22Rv1 (cell line): ENCODE measurements at regions not wholly inside any gene's neighbourhood (a gene's known extent, or its start where the extent isn't known, plus 50 kb on each side); places are given as distances from the start of the nearest gene placed in this dataset.

ENCODE experiments used
- H3K27ac ChIP-seq: fragments of 450-650 bp; 2 replicates; pipeline ENCODE4 v1.5.1; 2017
- CTCF ChIP-seq: fragments of 450-650 bp; IDR thresholded peaks from 2 replicates; pipeline ENCODE4 v1.5.1; 2017; ENCODE audit warnings: mild to moderate bottlenecking
- ZFX ChIP-seq: fragments of 450-650 bp; IDR thresholded peaks from 2 replicates; pipeline ENCODE4 v1.6.1; 2017; ENCODE audit warnings: antibody characterized with exemption, borderline replicate concordance

- no peak overlapping the region for H3K27ac ChIP-seq
- no peak for TF ChIP-seq ZFX
- TF ChIP-seq CTCF: no peak
These were observed 83.9 kb upstream of the IGFBP3 start for GRCh38 chr7:46004965-46005364.

DNA sequence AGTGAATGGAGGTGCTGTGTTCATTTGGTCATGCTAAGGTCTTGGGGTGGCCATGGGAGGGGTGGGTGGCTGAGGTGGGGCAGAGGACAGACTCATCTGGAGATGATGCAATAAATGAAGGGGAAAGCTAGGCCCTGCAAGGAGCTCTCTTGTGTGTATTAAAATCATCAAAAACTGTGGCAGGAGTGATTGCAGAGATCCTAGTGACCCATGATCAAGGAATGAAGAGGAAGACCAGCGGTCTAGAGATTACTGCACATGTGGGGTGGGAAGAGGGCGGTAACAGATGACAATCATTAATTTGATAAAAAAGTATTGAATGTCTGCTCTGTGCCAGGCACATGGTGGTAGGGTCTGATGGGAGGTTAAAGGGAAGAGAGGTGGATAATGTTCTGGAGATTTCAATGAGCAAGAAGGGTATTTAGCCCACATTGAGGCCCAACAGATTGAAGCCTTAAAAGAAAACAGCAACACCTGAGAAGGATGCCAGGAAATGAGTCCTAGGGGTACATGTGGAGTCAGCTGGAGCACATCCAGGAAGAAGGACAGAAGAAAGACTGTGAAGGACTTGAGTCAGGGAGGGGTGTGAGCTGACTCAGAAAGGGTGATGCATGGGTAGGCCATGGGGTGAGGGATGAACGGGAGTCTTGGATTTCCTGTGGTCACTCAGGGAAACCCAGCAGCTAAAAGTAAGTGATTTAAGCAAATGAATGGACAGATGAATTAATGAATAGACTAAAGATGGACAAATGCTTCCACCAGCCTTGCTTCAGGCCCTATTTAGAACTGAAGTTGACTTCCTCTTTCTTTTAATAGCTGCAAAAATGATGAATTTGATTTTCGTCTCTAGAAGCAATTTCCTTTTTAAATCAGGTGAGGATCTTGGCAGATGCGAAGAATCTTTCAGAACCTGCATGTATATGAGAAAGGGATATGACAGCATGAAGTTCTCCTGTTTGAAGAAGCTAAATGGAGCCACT, 83.1 kb upstream of the IGFBP3 start:
- no peak overlapping the region for H3K27ac ChIP-seq
- no peak for TF ChIP-seq CTCF
- no peak for TF ChIP-seq ZFX

DNA sequence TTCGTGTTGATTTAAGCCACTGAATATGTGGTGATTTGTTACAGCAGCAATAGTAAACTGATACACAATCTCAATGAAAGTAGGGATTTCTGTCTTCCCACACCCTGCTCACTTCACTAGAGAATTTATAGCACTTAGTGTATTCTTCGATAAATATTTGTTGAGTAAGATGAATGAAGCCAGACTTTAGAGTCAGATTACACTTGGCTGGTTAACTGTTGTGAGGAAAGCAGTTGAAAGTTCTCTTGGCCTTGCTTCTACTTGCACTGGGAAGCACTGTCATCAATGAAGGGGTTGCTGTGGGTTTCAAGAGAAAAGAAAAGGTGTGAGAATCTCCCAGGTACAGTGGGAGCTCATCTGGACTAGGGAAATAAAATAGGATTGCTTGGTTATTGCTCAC, 82.1 kb upstream of the IGFBP3 start:
- no peak overlapping the region for H3K27ac ChIP-seq

DNA sequence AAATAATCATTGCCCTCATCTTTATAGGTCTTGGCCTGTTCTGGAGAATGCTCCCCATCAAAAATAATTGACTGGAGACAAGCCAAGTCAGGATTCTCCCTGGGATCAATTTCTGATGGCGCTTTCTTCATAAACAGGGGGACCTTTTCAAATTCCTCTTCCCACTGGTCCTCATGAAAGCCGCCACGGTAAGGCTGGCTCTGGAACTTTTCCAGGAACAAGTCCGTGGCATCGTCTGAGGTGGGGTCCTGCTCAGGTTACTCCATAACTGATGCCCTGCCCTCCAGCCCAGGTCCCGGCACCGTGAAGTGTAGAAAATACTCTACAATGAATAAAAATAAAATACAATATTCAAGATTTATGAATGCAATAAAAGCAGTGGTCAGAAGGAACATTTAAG, 79.4 kb upstream of the IGFBP3 start:
- no peak for TF ChIP-seq ZFX
- no peak for TF ChIP-seq CTCF
- H3K27ac ChIP-seq: no peak overlapping the region

More for the DNA sequence above, 82.1 kb upstream of the IGFBP3 start:
- TF ChIP-seq CTCF (no peak), ZFX (no peak)

DNA sequence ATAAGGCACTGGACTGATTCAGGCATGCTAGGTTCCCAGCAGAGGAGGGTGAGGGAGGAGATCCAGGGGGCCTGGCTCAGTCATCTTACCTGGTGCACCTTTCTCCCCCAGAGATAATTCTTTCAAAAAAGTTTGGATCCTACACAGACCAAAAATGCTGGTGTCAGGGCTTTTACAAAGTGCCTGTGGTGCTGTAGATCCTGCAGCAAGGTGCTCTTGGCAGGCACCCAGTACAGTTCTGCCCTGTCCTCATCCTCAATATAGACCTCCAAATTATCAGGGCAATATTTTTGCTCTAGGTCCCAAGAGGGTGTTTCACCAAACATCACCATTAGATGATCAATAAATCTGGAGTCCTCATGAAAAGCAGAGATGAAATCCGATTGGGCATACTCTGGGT, 78.5 kb upstream of the IGFBP3 start:
- TF ChIP-seq ZFX (no peak), CTCF (no peak)
- H3K27ac ChIP-seq: no peak overlapping the region

GRCh38 chr7:45998506-45998905, 77.4 kb upstream of the IGFBP3 start:
- no peak for TF ChIP-seq ZFX
- TF ChIP-seq CTCF: no peak
- no peak overlapping the region for H3K27ac ChIP-seq

- TF ChIP-seq ZFX (no peak), CTCF (no peak)
- no peak overlapping the region for H3K27ac ChIP-seq
These were observed 72.5 kb upstream of the IGFBP3 start for GRCh38 chr7:45993621-45994020.
